ENCODE measurements at regions not wholly inside any gene's neighbourhood (a gene's known extent, or its start where the extent isn't known, plus 50 kb on each side); places are given as distances from the start of the nearest gene placed in this dataset.

GRCh38 chr14:100674428-100674827 is 52.3 kb upstream of the DLK1 start:
- peak overlapping the region; percentile 8; the same call in 1 of the 2 replicates for H3K27ac ChIP-seq
- ChIA-PET CTCF (interaction anchor here (0.8 kb wide), 1 partner anchor 25 kb away, joined by 3 read pairs; no protein-coding TSS in a partner anchor), POLR2A (ENCODE audit: low non-redundant PET) (no interaction called here)
- no peak for DNase-seq (ENCODE audit: low spot score)
- TF ChIP-seq, protein P1, sequence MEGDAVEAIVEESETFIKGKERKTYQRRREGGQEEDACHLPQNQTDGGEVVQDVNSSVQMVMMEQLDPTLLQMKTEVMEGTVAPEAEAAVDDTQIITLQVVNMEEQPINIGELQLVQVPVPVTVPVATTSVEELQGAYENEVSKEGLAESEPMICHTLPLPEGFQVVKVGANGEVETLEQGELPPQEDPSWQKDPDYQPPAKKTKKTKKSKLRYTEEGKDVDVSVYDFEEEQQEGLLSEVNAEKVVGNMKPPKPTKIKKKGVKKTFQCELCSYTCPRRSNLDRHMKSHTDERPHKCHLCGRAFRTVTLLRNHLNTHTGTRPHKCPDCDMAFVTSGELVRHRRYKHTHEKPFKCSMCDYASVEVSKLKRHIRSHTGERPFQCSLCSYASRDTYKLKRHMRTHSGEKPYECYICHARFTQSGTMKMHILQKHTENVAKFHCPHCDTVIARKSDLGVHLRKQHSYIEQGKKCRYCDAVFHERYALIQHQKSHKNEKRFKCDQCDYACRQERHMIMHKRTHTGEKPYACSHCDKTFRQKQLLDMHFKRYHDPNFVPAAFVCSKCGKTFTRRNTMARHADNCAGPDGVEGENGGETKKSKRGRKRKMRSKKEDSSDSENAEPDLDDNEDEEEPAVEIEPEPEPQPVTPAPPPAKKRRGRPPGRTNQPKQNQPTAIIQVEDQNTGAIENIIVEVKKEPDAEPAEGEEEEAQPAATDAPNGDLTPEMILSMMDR (conservative IDR thresholded peaks at IDR 0.05; ENCODE audit: low read depth), result no peak

DNA sequence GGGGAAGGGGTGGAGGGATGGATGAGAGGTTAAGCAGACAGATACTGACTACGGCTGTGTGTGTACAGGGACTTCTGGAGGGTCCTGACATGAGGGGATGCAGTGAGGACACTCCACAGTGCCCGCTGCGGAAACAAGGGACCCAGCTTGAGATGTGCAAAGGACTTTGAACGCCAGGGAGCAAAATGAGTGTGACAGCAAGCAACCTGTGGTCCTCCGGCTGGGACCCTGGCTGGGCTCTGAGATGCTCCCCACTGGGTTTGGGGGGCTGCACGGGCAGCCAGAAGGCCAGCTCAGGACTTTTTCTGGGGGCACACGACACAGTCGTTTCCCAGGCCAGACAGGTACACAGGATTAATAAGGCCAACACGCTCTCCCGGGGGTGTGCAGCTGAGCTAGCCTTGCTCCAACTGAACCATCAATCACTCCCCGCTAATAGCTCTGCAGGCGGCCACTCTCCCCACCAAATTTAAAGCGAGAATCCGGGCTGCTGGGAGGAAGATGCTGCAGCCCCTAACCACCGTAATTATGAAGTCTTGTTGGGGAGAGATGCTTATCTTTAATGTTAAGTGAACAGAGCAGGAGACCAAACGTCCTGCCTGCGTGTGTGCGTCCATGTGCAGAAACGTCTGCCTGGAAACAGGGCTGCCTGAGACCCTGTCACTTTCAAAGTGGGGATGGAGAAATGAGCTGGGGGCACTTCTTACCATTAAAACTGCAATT is 51.6 kb upstream of the DLK1 start:
- CTCF ChIA-PET, result interaction anchor here (1.1 kb wide), 1 partner anchor 12 kb away, joined by 4 read pairs; no protein-coding TSS in a partner anchor
- POLR2A ChIA-PET (ENCODE audit: low non-redundant PET), result no interaction called here
- DNase-seq (ENCODE audit: low spot score), result no peak
- 0 out of 2 replicates have a peak overlapping the region, but pooled peaks have one; percentile 8 for H3K27ac ChIP-seq
- TF ChIP-seq, protein P1 (conservative IDR thresholded peaks at IDR 0.05; ENCODE audit: low read depth), result no peak

DNA sequence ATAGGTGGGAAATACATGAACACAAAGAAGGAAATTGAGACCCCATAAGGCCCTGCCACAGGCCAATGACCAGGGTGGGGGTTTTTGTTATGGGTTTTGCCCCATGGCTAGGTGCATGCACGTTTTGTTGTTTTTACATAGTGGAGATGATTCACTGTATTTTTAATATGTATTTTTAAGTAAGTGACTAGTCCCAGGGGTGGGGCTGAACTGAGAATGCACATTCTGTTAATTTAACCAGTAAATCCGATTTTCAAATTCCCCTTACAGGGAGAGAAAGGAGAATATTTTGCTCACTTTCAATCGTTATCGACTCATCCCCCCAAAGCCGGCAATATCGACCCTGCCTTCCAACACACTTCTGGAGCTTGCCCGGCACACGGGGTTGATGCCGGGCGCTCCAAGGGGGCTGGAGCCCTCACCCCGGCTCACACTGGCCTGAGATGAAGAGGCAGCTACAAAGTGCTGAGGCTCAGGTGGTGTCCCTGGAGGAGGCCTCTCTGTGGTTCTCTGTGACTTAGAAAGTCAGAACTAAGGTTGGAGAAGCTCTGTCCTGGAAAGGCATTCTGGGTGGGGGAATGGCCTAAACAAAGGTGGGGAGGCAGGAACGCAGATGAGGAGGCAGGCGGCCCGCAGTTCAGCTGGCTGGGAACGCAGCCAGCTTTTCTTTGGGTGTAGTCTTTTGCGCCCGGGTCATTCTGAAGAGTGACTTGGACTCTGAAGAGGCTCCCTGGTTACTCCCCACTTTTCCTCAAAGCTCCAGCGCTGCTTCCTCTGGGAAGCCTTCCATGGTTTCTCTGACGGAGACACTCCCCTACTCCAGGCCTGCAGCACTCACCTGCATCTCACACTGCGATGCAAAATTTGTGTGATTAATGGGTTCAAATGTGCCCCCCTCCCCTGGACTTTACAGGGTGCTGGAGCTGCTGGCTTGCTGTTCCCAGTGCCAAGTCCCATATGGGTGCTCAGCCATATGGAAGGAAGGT is 50.7 kb upstream of the DLK1 start:
- peak overlapping the region; percentile 81 for H3K27ac ChIP-seq
- ChIA-PET CTCF (interaction anchor here (0.8 to 1.1 kb wide), 3 partner anchors 13 to 17 kb away, joined by 3 to 4 read pairs (median 3); no protein-coding TSS in a partner anchor), POLR2A (ENCODE audit: low non-redundant PET) (no interaction called here)
- TF ChIP-seq, protein P1 (conservative IDR thresholded peaks at IDR 0.05; ENCODE audit: low read depth), result no peak
- DNase-seq (ENCODE audit: low spot score), result peak; percentile 26
